ENCODE measurements at regions not wholly inside any gene's neighbourhood (a gene's known extent, or its start where the extent isn't known, plus 50 kb on each side); places are given as distances from the start of the nearest gene placed in this dataset.
"Not testable (repeated sequence)": the region's sequence is repeated elsewhere in the genome, so short reads cannot be mapped to it uniquely, and the experiment has no call there.

GRCh38 chr9:102728946-102729345 lies 266.2 kb upstream of the CYLC2 start:
- no peak for DNase-seq (ENCODE audit: low spot score)

- DNase-seq (ENCODE audit: low spot score) = no peak
Measured at GRCh38 chr9:102714184-102714583, 280.9 kb upstream of the CYLC2 start.

GRCh38 chr9:102712910-102713309 lies 282.2 kb upstream of the CYLC2 start:
- not testable (repeated sequence) for DNase-seq (ENCODE audit: low spot score)

- DNase-seq (ENCODE audit: low spot score) = no peak
Measured at GRCh38 chr9:102700936-102701335, 294.2 kb upstream of the CYLC2 start.

GRCh38 chr9:102669220-102669619 lies 325.9 kb upstream of the CYLC2 start:
- DNase-seq (ENCODE audit: low spot score) = no peak

GRCh38 chr9:102652471-102652870 lies 342.7 kb upstream of the CYLC2 start:
- no peak for DNase-seq (ENCODE audit: low spot score)

GRCh38 chr9:102650896-102651295 lies 344.2 kb upstream of the CYLC2 start:
- DNase-seq (ENCODE audit: low spot score) = no peak

- DNase-seq (ENCODE audit: low spot score) = no peak
Measured at GRCh38 chr9:102642651-102643050, 352.5 kb upstream of the CYLC2 start.

- no peak for DNase-seq (ENCODE audit: low spot score)
Measured at GRCh38 chr9:102631559-102631958, 363.6 kb upstream of the CYLC2 start.

GRCh38 chr9:102609461-102609860 lies 385.7 kb upstream of the CYLC2 start:
- DNase-seq (ENCODE audit: low spot score) = no peak

GRCh38 chr9:102603198-102604195 lies 391.6 kb upstream of the CYLC2 start:
- DNase-seq (ENCODE audit: low spot score) = not testable (repeated sequence)

GRCh38 chr9:102594241-102594640 lies 400.9 kb upstream of the CYLC2 start:
- DNase-seq (ENCODE audit: low spot score) = no peak

GRCh38 chr9:102587281-102587680 lies 407.9 kb upstream of the CYLC2 start:
- DNase-seq (ENCODE audit: low spot score) = no peak

GRCh38 chr9:102569436-102569835 lies 425.7 kb upstream of the CYLC2 start:
- no peak for DNase-seq (ENCODE audit: low spot score)

GRCh38 chr9:102551346-102551745 lies 443.8 kb upstream of the CYLC2 start:
- no peak for DNase-seq (ENCODE audit: low spot score)

GRCh38 chr9:102550886-102551285 lies 444.2 kb upstream of the CYLC2 start:
- DNase-seq (ENCODE audit: low spot score) = no peak

- DNase-seq (ENCODE audit: low spot score) = no peak
Measured at GRCh38 chr9:102550266-102550665, 444.9 kb upstream of the CYLC2 start.

GRCh38 chr9:102534031-102534430 lies 461.1 kb upstream of the CYLC2 start:
- no peak for DNase-seq (ENCODE audit: low spot score)

- DNase-seq (ENCODE audit: low spot score) = no peak
Measured at GRCh38 chr9:102521097-102521755, 473.9 kb upstream of the CYLC2 start.

GRCh38 chr9:102519423-102519822 lies 475.7 kb upstream of the CYLC2 start:
- DNase-seq (ENCODE audit: low spot score) = no peak

GRCh38 chr9:102518324-102518723 lies 476.8 kb upstream of the CYLC2 start:
- DNase-seq (ENCODE audit: low spot score) = no peak

- DNase-seq (ENCODE audit: low spot score) = no peak
Measured at GRCh38 chr9:102514541-102514940, 480.6 kb upstream of the CYLC2 start.

- DNase-seq (ENCODE audit: low spot score) = no peak
Measured at GRCh38 chr9:102507044-102507687, 488.0 kb upstream of the CYLC2 start.
